OCI-LY7 (cell line): ENCODE measurements at regions not wholly inside any gene's neighbourhood (a gene's known extent, or its start where the extent isn't known, plus 50 kb on each side); places are given as distances from the start of the nearest gene placed in this dataset.
A peak's percentile ranks its signal among the peaks of the same experiment; 100 is the strongest.

Experiments used
- BruUV-seq: library from RNA; stranded (reverse); fragments of 400-500 nt; replicated peaks from 2 replicates; lab custom pipeline; 2021; lab: Mats Ljungman, UMichigan
- CTCF ChIA-PET: fragments of 300-600 bp; sonication (Branson Sonifier 250); formaldehyde crosslinking; loops from one replicate; lab custom pipeline; 2022; ENCODE audit warnings: antibody characterized with exemption; ENCODE audit not compliant: unreplicated experiment; lab: Charles Lee
- POLR2A ChIA-PET: fragments of 300-600 bp; sonication (Branson Sonifier 250); formaldehyde crosslinking; loops from one replicate; lab custom pipeline; 2022; ENCODE audit warnings: antibody characterized with exemption; lab: Charles Lee
- DNase-seq: peaks from one replicate; pipeline ENCODE4 v3.0.0-alpha.2; 2015; ENCODE audit warnings: low spot score
- H2AFZ ChIP-seq: fragments of 200-600 bp; sonication (generic), shearing (Covaris generic); 2 replicates; pipeline ENCODE4 v1.6.1; 2014; ENCODE audit warnings: mild to moderate bottlenecking, antibody characterized with exemption, low read length, moderate library complexity
- H3K27ac ChIP-seq: fragments of 200-600 bp; sonication (generic); 2 replicates; pipeline ENCODE4 v1.5.1; 2014; ENCODE audit warnings: mixed run types, low read depth, mild to moderate bottlenecking, moderate library complexity, low read length, inconsistent platforms; ENCODE audit not compliant: poor library complexity, severe bottlenecking
- H3K36me3 ChIP-seq: fragments of 200-600 bp; sonication (generic); 2 replicates; pipeline ENCODE4 v1.6.1; 2014; ENCODE audit warnings: mild to moderate bottlenecking, antibody characterized with exemption, low read length, moderate library complexity, mixed read lengths; ENCODE audit not compliant: insufficient read depth
- H3K4me1 ChIP-seq: fragments of 200-600 bp; sonication (generic); 2 replicates; pipeline ENCODE4 v1.5.1; 2014; ENCODE audit warnings: mild to moderate bottlenecking, low read length; ENCODE audit not compliant: insufficient read depth, poor library complexity, severe bottlenecking
- H3K4me2 ChIP-seq: fragments of 200-600 bp; sonication (generic); 2 replicates; pipeline ENCODE4 v1.6.1; 2014; ENCODE audit warnings: mild to moderate bottlenecking, low read length
- H3K4me3 ChIP-seq: fragments of 200-600 bp; sonication (generic); 2 replicates; pipeline ENCODE4 v1.5.1; 2014; ENCODE audit warnings: mild to moderate bottlenecking, low read depth, low read length; ENCODE audit not compliant: poor library complexity, severe bottlenecking
- H3K79me2 ChIP-seq: fragments of 200-600 bp; sonication (generic); 2 replicates; pipeline ENCODE4 v1.6.1; 2016; ENCODE audit warnings: low read depth, mild to moderate bottlenecking, low read length, moderate library complexity, mixed read lengths; ENCODE audit not compliant: insufficient read depth
- H3K9me2 ChIP-seq: fragments of 200-600 bp; sonication (generic); 2 replicates; pipeline ENCODE4 v1.6.1; 2016; ENCODE audit warnings: mild to moderate bottlenecking, low read length, mixed read lengths; ENCODE audit not compliant: insufficient read depth
- H3K9me3 ChIP-seq: fragments of 200-600 bp; sonication (generic); 2 replicates; pipeline ENCODE4 v1.6.1; 2014; ENCODE audit warnings: mild to moderate bottlenecking, mixed run types, low read length, mixed read lengths
- H4K20me1 ChIP-seq: fragments of 200-600 bp; sonication (generic); 2 replicates; pipeline ENCODE4 v1.6.1; 2014; ENCODE audit warnings: mild to moderate bottlenecking, antibody characterized with exemption, low read length, moderate library complexity, mixed read lengths; ENCODE audit not compliant: insufficient read depth
- CTCF ChIP-seq: fragments of 200-600 bp; sonication (generic); conservative IDR thresholded peaks from 2 replicates; pipeline ENCODE4 v1.5.1; 2014; ENCODE audit warnings: mild to moderate bottlenecking, antibody characterized with exemption, low read length, moderate library complexity, mixed read lengths
- EZH2phosphoT487 ChIP-seq: fragments of 200-600 bp; sonication (generic); IDR thresholded peaks from 2 replicates; pipeline ENCODE4 v1.6.1; 2018; ENCODE audit warnings: low read depth, borderline replicate concordance, mild to moderate bottlenecking, mixed run types, antibody characterized with exemption, low read length, moderate library complexity, mixed read lengths
- intact Hi-C: fragments of 100-400 bp; cut with micrococcal nuclease; formaldehyde crosslinking; loops from one replicate; pipeline ENCODE4 v1.10.0; 2022; ENCODE audit not compliant: unreplicated experiment

GRCh38 chr6:27158316-27158643 lies 89.2 kb upstream of the PRSS16 start:
- H3K4me1 ChIP-seq = peaks cover 45% of the 10 kb centered on the region
- ChIA-PET CTCF (no interaction called here), POLR2A (no interaction called here)
- DNase-seq = no peak
- TF ChIP-seq EZH2phosphoT487 (no peak), CTCF (no peak)
- no peaks in the 10 kb centered on the region for H3K79me2 ChIP-seq
- peak overlapping the region; percentile 76; the same call in 1 of the 2 replicates for H3K4me2 ChIP-seq
- H3K36me3 ChIP-seq = no peaks in the 10 kb centered on the region
- BruUV-seq = no TSS peak
- intact Hi-C loops = loop anchor here (5.0 kb wide), 2 partner anchors 94 to 319 kb away; no protein-coding TSS in a partner anchor
- no peak overlapping the region for H3K27ac ChIP-seq
- H3K4me3 ChIP-seq = no peak overlapping the region
- H2AFZ ChIP-seq = peak overlapping the region; percentile 90; the same call in 1 of the 2 replicates
- no peaks in the 10 kb centered on the region for H4K20me1 ChIP-seq
- H3K9me3 ChIP-seq = no peaks in the 10 kb centered on the region
- H3K9me2 ChIP-seq = no peaks in the 10 kb centered on the region

- CTCF ChIA-PET = interaction anchor here (0.5 to 1.0 kb wide), 2 partner anchors 14 to 593 kb away, joined by 3 read pairs; no protein-coding TSS in a partner anchor
These were observed 87.8 kb upstream of the PRSS16 start for GRCh38 chr6:27159725-27160124.

More at GRCh38 chr6:27159725-27160124, 87.8 kb upstream of the PRSS16 start:
- H3K27ac ChIP-seq = no peak overlapping the region
- H3K4me1 ChIP-seq = peaks cover 32% of the 10 kb centered on the region
- no peak for DNase-seq
- H4K20me1 ChIP-seq = no peaks in the 10 kb centered on the region
- no peaks in the 10 kb centered on the region for H3K9me3 ChIP-seq
- no peak overlapping the region for H2AFZ ChIP-seq
- no peaks in the 10 kb centered on the region for H3K9me2 ChIP-seq
- H3K79me2 ChIP-seq = no peaks in the 10 kb centered on the region
- BruUV-seq = no TSS peak
- TF ChIP-seq EZH2phosphoT487 (no peak), CTCF (no peak)
- intact Hi-C loops = loop anchor here (5.0 kb wide), 4 partner anchors 93 to 448 kb away; partner anchors contain the start of gene POM121L2
- H3K4me2 ChIP-seq = no peak overlapping the region
- POLR2A ChIA-PET = interaction anchor here (0.6 to 2.2 kb wide), 4 partner anchors 8 to 320 kb away, joined by 3 to 13 read pairs (median 8); a partner anchor contains a TSS
- no peaks in the 10 kb centered on the region for H3K36me3 ChIP-seq
- H3K4me3 ChIP-seq = no peak overlapping the region
